ENCODE measurements at regions not wholly inside any gene's neighbourhood (a gene's known extent, or its start where the extent isn't known, plus 50 kb on each side); places are given as distances from the start of the nearest gene placed in this dataset.

GRCh38 chr5:114910727-114911126, 259.0 kb downstream of the TRIM36 start:
- H3F3A ChIP-seq (ENCODE audit: insufficient read depth): no peaks in the 10 kb centered on the region
- H3K4me1 ChIP-seq (ENCODE audit: insufficient read depth): no peaks in the 10 kb centered on the region
- H4K20me1 ChIP-seq (ENCODE audit: insufficient read depth): no peaks in the 10 kb centered on the region
- no peaks in the 10 kb centered on the region for H3K9me3 ChIP-seq (ENCODE audit: low read depth)
- H3K27me3 ChIP-seq (replicated peaks; ENCODE audit: insufficient read depth): no peaks in the 10 kb centered on the region
- no peak overlapping the region for H3K4me3 ChIP-seq
- no peak overlapping the region for H3K27ac ChIP-seq
- no peaks in the 10 kb centered on the region for H3K79me2 ChIP-seq (ENCODE audit: insufficient read depth)
- in situ Hi-C loops (cut with MboI): no loop called here
- no peak for DNase-seq
- H2AFZ ChIP-seq: no peak overlapping the region
- TF ChIP-seq EZH2phosphoT487 (IDR thresholded peaks at IDR 0.05; ENCODE audit: insufficient read depth, low read depth) (no peak), EZH2 (IDR thresholded peaks at IDR 0.05; ENCODE audit: insufficient read depth, poor library complexity, severe bottlenecking) (no peak)
- no peaks in the 10 kb centered on the region for H3K36me3 ChIP-seq (ENCODE audit: low read depth)
- H3K4me2 ChIP-seq (ENCODE audit: unreplicated experiment): no peak overlapping the region
- no peak overlapping the region for H3K9ac ChIP-seq
- H3K9me2 ChIP-seq (ENCODE audit: insufficient read depth): no peaks in the 10 kb centered on the region

- Histone ChIP-seq H3K9me2 (ENCODE audit: insufficient read depth) (no peaks in the 10 kb centered on the region), H3K4me2 (ENCODE audit: unreplicated experiment) (no peak overlapping the region), H3K27ac (no peak overlapping the region), H3K9me3 (ENCODE audit: low read depth) (no peaks in the 10 kb centered on the region), H3K4me1 (ENCODE audit: insufficient read depth) (no peaks in the 10 kb centered on the region), H3F3A (ENCODE audit: insufficient read depth) (no peaks in the 10 kb centered on the region), H2AFZ (no peak overlapping the region), H3K36me3 (ENCODE audit: low read depth) (no peaks in the 10 kb centered on the region), H3K4me3 (no peak overlapping the region), H3K79me2 (ENCODE audit: insufficient read depth) (no peaks in the 10 kb centered on the region), H3K9ac (no peak overlapping the region), H3K27me3 (replicated peaks; ENCODE audit: insufficient read depth) (no peaks in the 10 kb centered on the region), H4K20me1 (ENCODE audit: insufficient read depth) (no peaks in the 10 kb centered on the region)
- DNase-seq: no peak
- in situ Hi-C loops (cut with MboI): no loop called here
- TF ChIP-seq EZH2phosphoT487 (IDR thresholded peaks at IDR 0.05; ENCODE audit: insufficient read depth, low read depth) (no peak), EZH2 (IDR thresholded peaks at IDR 0.05; ENCODE audit: insufficient read depth, poor library complexity, severe bottlenecking) (no peak)
- WGBS, 2 experiments (ENCODE audit: low coverage in 1 of 2, low lambda C conversion rate in 2 of 2, missing lambda C conversion rate in 2 of 2): 30 to 51% methylated on average over 2 of the region's 2 CpGs
These were observed 260.3 kb downstream of the TRIM36 start for GRCh38 chr5:114909424-114909823.

GRCh38 chr5:114903767-114904166, 265.9 kb downstream of the TRIM36 start:
- no peak overlapping the region for H3K4me3 ChIP-seq
- no peak overlapping the region for H3K9ac ChIP-seq
- in situ Hi-C loops (cut with MboI): no loop called here
- H4K20me1 ChIP-seq (ENCODE audit: insufficient read depth): no peaks in the 10 kb centered on the region
- H3K36me3 ChIP-seq (ENCODE audit: low read depth): no peaks in the 10 kb centered on the region
- no peaks in the 10 kb centered on the region for H3K4me1 ChIP-seq (ENCODE audit: insufficient read depth)
- 4 to 5% methylated on average over 2 of the region's 2 CpGs for WGBS, 2 experiments (ENCODE audit: low coverage in 1 of 2, low lambda C conversion rate in 2 of 2, missing lambda C conversion rate in 2 of 2)
- no peaks in the 10 kb centered on the region for H3K79me2 ChIP-seq (ENCODE audit: insufficient read depth)
- no peaks in the 10 kb centered on the region for H3K27me3 ChIP-seq (replicated peaks; ENCODE audit: insufficient read depth)
- no peak for TF ChIP-seq EZH2phosphoT487 (IDR thresholded peaks at IDR 0.05; ENCODE audit: insufficient read depth, low read depth)
- no peak for TF ChIP-seq EZH2 (IDR thresholded peaks at IDR 0.05; ENCODE audit: insufficient read depth, poor library complexity, severe bottlenecking)
- no peak overlapping the region for H3K4me2 ChIP-seq (ENCODE audit: unreplicated experiment)
- no peaks in the 10 kb centered on the region for H3K9me2 ChIP-seq (ENCODE audit: insufficient read depth)
- no peak for DNase-seq
- H3K9me3 ChIP-seq (ENCODE audit: low read depth): no peaks in the 10 kb centered on the region
- H3F3A ChIP-seq (ENCODE audit: insufficient read depth): no peaks in the 10 kb centered on the region
- H3K27ac ChIP-seq: no peak overlapping the region
- H2AFZ ChIP-seq: no peak overlapping the region

GRCh38 chr5:114898602-114899001, 271.1 kb downstream of the TRIM36 start:
- H3K27ac ChIP-seq: no peak overlapping the region
- H4K20me1 ChIP-seq (ENCODE audit: insufficient read depth): no peaks in the 10 kb centered on the region
- 33 to 35% methylated on average over 2 of the region's 2 CpGs for WGBS, 2 experiments (ENCODE audit: low coverage in 1 of 2, low lambda C conversion rate in 2 of 2, missing lambda C conversion rate in 2 of 2)
- H2AFZ ChIP-seq: no peak overlapping the region
- H3K79me2 ChIP-seq (ENCODE audit: insufficient read depth): no peaks in the 10 kb centered on the region
- H3K4me2 ChIP-seq (ENCODE audit: unreplicated experiment): no peak overlapping the region
- no peaks in the 10 kb centered on the region for H3K27me3 ChIP-seq (replicated peaks; ENCODE audit: insufficient read depth)
- no peaks in the 10 kb centered on the region for H3K36me3 ChIP-seq (ENCODE audit: low read depth)
- no peak overlapping the region for H3K4me3 ChIP-seq
- in situ Hi-C loops (cut with MboI): no loop called here
- H3F3A ChIP-seq (ENCODE audit: insufficient read depth): no peaks in the 10 kb centered on the region
- no peaks in the 10 kb centered on the region for H3K9me3 ChIP-seq (ENCODE audit: low read depth)
- no peaks in the 10 kb centered on the region for H3K9me2 ChIP-seq (ENCODE audit: insufficient read depth)
- no peaks in the 10 kb centered on the region for H3K4me1 ChIP-seq (ENCODE audit: insufficient read depth)
- TF ChIP-seq EZH2phosphoT487 (IDR thresholded peaks at IDR 0.05; ENCODE audit: insufficient read depth, low read depth) (no peak), EZH2 (IDR thresholded peaks at IDR 0.05; ENCODE audit: insufficient read depth, poor library complexity, severe bottlenecking) (no peak)
- no peak for DNase-seq
- H3K9ac ChIP-seq: no peak overlapping the region

GRCh38 chr5:114883675-114884074, 286.0 kb downstream of the TRIM36 start:
- Histone ChIP-seq H3K36me3 (ENCODE audit: low read depth) (no peaks in the 10 kb centered on the region), H3K27ac (no peak overlapping the region), H3K27me3 (replicated peaks; ENCODE audit: insufficient read depth) (no peaks in the 10 kb centered on the region), H3K79me2 (ENCODE audit: insufficient read depth) (no peaks in the 10 kb centered on the region), H3K4me1 (ENCODE audit: insufficient read depth) (no peaks in the 10 kb centered on the region), H3F3A (ENCODE audit: insufficient read depth) (no peaks in the 10 kb centered on the region), H3K4me2 (ENCODE audit: unreplicated experiment) (no peak overlapping the region), H3K9ac (no peak overlapping the region), H2AFZ (no peak overlapping the region), H3K9me3 (ENCODE audit: low read depth) (no peaks in the 10 kb centered on the region), H3K4me3 (no peak overlapping the region), H4K20me1 (ENCODE audit: insufficient read depth) (no peaks in the 10 kb centered on the region), H3K9me2 (ENCODE audit: insufficient read depth) (no peaks in the 10 kb centered on the region)
- no peak for TF ChIP-seq EZH2 (IDR thresholded peaks at IDR 0.05; ENCODE audit: insufficient read depth, poor library complexity, severe bottlenecking)
- no peak for TF ChIP-seq EZH2phosphoT487 (IDR thresholded peaks at IDR 0.05; ENCODE audit: insufficient read depth, low read depth)
- no peak for DNase-seq
- in situ Hi-C loops (cut with MboI): no loop called here
- 0 to 27% methylated on average over 2 of the region's 2 CpGs for WGBS, 2 experiments (ENCODE audit: low coverage in 1 of 2, low lambda C conversion rate in 2 of 2, missing lambda C conversion rate in 2 of 2)

Data from GM23248 (cell line).